GM12892 (cell line): ENCODE measurements at regions not wholly inside any gene's neighbourhood (a gene's known extent, or its start where the extent isn't known, plus 50 kb on each side); places are given as distances from the start of the nearest gene placed in this dataset.

Source experiments
- DNase-seq: peaks from one replicate; pipeline ENCODE4 v3.0.0; 2011; ENCODE audit not compliant: insufficient read length
- FAIRE-seq: peaks from 2 replicates; lab custom pipeline; 2011; peaks lifted over from hg19 to GRCh38; lab: Jason Lieb, UNC
- POLR2A ChIP-seq: IDR thresholded peaks from 2 replicates; pipeline ENCODE4 v1.6.1; 2011; ENCODE audit warnings: low read depth, low read length, control low read depth
- POLR2AphosphoS5 ChIP-seq: IDR thresholded peaks from 2 replicates; pipeline ENCODE4 v1.6.1; 2011; ENCODE audit warnings: low read depth, low read length, control low read depth
- TAF1 ChIP-seq: IDR thresholded peaks from 2 replicates; pipeline ENCODE4 v1.6.1; 2011; ENCODE audit warnings: low read depth, mild to moderate bottlenecking, control low read depth, low read length, borderline replicate concordance

DNA sequence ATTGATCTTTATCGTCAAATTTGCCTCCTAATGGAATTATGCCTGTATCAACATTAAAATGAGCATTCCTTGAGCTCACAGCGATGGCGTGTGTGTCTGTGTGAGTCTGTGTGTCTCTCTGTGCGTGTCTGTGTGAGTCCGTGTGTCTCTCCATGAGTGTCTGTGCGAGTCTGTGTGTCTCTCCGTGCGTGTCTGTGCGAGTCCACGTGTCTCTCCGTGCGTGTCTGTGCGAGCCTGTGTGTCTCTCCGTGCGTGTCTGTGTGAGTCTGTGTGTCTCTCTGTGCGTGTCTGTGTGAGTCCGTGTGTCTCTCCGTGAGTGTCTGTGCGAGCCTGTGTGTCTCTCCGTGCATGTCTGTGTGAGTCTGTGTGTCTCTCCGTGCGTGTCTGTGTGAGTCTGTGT, 326.5 kb upstream of the B3GAT1 start:
- no peak for FAIRE-seq
- no peak for DNase-seq
- TF ChIP-seq POLR2A (no peak), POLR2AphosphoS5 (no peak), TAF1 (no peak)

GRCh38 chr11:134737563-134738510, 325.8 kb upstream of the B3GAT1 start:
- FAIRE-seq (no peak), DNase-seq (no peak)
- TF ChIP-seq TAF1 (no peak), POLR2A (no peak), POLR2AphosphoS5 (no peak)

GRCh38 chr11:134736251-134736947, 324.4 kb upstream of the B3GAT1 start:
- DNase-seq (no peak), FAIRE-seq (no peak)
- no peak for TF ChIP-seq TAF1
- TF ChIP-seq POLR2A, result no peak
- TF ChIP-seq POLR2AphosphoS5, result no peak

DNA sequence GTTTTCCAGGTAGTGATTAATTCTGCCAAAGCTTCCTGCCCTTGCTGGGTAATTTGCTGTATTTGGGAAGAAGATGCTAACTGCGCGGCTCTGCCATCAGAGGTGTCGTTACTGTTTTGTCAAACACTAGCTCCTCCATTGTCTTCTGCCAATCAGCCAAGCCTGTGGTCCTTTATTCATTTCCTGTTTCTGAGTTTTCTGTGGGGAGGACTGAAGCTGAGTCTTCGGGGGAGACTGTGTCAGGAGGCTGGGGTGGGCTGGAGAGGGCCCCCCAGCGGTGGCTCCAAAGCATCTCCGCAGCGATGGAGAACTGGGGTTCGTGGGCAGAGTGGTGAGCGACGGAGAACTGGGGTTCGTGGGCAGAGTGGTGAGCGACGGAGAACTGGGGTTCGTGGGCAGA, 322.9 kb upstream of the B3GAT1 start:
- FAIRE-seq (no peak), DNase-seq (no peak)
- TF ChIP-seq POLR2A (no peak), POLR2AphosphoS5 (no peak), TAF1 (no peak)

GRCh38 chr11:134734141-134734845, 322.3 kb upstream of the B3GAT1 start:
- FAIRE-seq, result no peak
- DNase-seq, result no peak
- TF ChIP-seq TAF1, result no peak
- no peak for TF ChIP-seq POLR2A
- no peak for TF ChIP-seq POLR2AphosphoS5

DNA sequence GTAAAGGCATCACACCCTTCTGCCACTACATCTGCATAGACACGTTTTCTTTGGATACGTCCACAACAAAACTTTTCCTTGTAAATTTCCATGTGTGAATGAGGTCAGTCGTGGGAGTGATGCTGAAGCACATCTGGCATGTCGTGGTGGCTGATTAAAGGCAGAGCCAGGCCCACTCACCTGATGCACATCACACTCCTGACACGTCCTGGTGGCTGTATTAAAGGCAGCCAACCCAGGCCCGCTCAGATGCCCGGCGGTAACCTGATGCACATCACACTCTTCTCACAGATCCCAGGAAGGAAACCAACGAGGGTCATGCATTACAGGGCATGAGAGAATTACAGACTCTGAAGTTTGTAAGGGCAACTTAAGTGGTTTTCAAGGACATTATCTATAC, 321.6 kb upstream of the B3GAT1 start:
- FAIRE-seq (no peak), DNase-seq (no peak)
- TF ChIP-seq POLR2AphosphoS5 (no peak), POLR2A (no peak), TAF1 (no peak)

DNA sequence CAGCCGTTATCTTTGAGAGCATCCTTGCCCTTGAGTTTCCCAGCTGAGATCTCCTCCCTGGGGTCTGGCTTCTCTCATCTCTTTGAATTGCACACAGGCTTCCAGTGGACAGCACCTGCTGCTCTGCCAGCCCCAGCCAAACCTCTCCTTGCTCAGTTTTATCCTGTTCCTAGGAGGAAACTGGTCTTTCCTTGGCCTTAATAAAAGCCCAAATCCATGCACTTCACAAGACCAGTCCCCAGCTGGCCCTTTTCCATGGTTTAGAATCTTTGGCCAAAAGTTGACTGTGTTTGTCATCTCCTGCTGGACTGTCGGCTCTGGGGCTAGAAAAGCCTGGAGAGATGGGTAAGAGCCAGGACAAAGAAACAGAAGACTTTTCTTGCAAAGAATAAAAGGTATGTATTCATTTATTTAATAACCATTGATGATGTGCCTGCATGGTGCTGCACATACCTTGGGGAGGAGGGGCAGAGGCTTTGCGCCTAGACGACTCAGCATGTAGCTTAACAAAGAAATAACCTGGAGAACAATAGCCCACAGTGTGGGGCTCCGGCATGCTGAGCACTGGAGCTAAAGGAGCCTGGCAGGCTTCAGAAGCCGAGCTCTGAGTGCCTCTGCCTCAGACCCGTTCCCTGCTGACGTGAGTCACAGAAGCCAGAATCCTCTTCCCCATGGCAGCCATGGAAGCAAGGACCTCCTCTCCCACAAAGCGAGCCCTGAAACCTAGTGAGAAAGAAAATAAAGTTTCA, 319.3 kb upstream of the B3GAT1 start:
- FAIRE-seq (no peak), DNase-seq (no peak)
- TF ChIP-seq TAF1, result no peak
- TF ChIP-seq POLR2AphosphoS5, result no peak
- no peak for TF ChIP-seq POLR2A

- no peak for FAIRE-seq
- no peak for DNase-seq
- TF ChIP-seq TAF1, result no peak
- no peak for TF ChIP-seq POLR2A
- no peak for TF ChIP-seq POLR2AphosphoS5
Measured at GRCh38 chr11:134730561-134731212, 318.6 kb upstream of the B3GAT1 start.

GRCh38 chr11:134730101-134730500, 318.1 kb upstream of the B3GAT1 start:
- DNase-seq, result no peak
- FAIRE-seq, result no peak
- TF ChIP-seq TAF1, result no peak
- TF ChIP-seq POLR2A, result no peak
- TF ChIP-seq POLR2AphosphoS5, result no peak

DNA sequence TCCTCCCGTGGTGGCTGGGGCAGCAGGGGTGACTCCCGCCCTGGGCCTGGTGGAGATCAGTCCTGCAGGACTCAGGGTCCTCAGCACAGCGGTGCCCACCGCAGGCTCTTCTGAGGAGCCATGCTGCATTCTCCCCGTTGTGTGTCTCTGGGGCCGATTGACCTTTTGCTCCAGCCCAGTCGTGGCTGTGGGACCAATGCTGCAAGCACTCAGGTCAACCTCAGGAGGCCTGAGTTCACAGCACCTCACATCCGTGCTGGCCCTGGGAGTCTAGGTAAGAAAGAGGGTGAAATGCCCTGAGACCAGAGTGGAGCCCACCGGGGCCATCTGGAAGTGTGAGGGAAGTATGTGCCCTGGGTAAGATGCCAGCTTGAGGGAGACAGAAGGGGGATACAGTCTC, 316.1 kb upstream of the B3GAT1 start:
- TF ChIP-seq POLR2A, result no peak
- no peak for TF ChIP-seq TAF1
- no peak for TF ChIP-seq POLR2AphosphoS5
- FAIRE-seq, result no peak
- DNase-seq, result no peak
